ENCODE measurements at regions not wholly inside any gene's neighbourhood (a gene's known extent, or its start where the extent isn't known, plus 50 kb on each side); places are given as distances from the start of the nearest gene placed in this dataset.

GRCh38 chr20:7237251-7237650 lies 469.8 kb downstream of the BMP2 start:
- no peaks in the 10 kb centered on the region for H3K36me3 ChIP-seq (ENCODE audit: control insufficient read depth in 2 of 2, insufficient read depth in 1 of 2, low read length in 2 of 2)
- H3K9me3 ChIP-seq (ENCODE audit: control insufficient read depth, insufficient read depth, low read depth, low read length) = no peaks in the 10 kb centered on the region
- no peak overlapping the region for H3K4me3 ChIP-seq (ENCODE audit: low read depth, low read length)
- ChIA-PET CTCF (interaction anchor here (1.0 kb wide), 1 partner anchor 29 kb away, joined by 3 read pairs; no protein-coding TSS in a partner anchor), POLR2A (no interaction called here)
- no peak overlapping the region for H3K27ac ChIP-seq (ENCODE audit: extremely low read depth, low read depth, low read length)
- TF ChIP-seq, protein P1, sequence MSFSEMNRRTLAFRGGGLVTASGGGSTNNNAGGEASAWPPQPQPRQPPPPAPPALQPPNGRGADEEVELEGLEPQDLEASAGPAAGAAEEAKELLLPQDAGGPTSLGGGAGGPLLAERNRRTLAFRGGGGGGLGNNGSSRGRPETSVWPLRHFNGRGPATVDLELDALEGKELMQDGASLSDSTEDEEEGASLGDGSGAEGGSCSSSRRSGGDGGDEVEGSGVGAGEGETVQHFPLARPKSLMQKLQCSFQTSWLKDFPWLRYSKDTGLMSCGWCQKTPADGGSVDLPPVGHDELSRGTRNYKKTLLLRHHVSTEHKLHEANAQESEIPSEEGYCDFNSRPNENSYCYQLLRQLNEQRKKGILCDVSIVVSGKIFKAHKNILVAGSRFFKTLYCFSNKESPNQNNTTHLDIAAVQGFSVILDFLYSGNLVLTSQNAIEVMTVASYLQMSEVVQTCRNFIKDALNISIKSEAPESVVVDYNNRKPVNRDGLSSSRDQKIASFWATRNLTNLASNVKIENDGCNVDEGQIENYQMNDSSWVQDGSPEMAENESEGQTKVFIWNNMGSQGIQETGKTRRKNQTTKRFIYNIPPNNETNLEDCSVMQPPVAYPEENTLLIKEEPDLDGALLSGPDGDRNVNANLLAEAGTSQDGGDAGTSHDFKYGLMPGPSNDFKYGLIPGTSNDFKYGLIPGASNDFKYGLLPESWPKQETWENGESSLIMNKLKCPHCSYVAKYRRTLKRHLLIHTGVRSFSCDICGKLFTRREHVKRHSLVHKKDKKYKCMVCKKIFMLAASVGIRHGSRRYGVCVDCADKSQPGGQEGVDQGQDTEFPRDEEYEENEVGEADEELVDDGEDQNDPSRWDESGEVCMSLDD (tag by site-specific recombination; IDR thresholded peaks at IDR 0.05) = no peak
- TF ChIP-seq ZBTB7A (tag by site-specific recombination; IDR thresholded peaks at IDR 0.05; ENCODE audit: low read depth) (no peak), ZNF223 (tag by site-specific recombination; IDR thresholded peaks at IDR 0.05) (no peak), ZNF121 (tag by site-specific recombination; IDR thresholded peaks at IDR 0.05) (no peak), ZNF521 (tag by site-specific recombination; IDR thresholded peaks at IDR 0.05) (no peak), ZNF776 (tag by site-specific recombination; IDR thresholded peaks at IDR 0.05; ENCODE audit: borderline replicate concordance) (no peak), ZNF248 (tag by site-specific recombination; IDR thresholded peaks at IDR 0.05) (no peak), YY1 (tag by site-specific recombination; IDR thresholded peaks at IDR 0.05) (no peak), ZNF513 (tag by site-specific recombination; IDR thresholded peaks at IDR 0.05) (no peak), ZNF707 (tag by site-specific recombination; IDR thresholded peaks at IDR 0.05) (no peak), ZBTB11 (tag by site-specific recombination; conservative IDR thresholded peaks at IDR 0.05; ENCODE audit: low read depth) (no peak), ZSCAN30 (tag by site-specific recombination; IDR thresholded peaks at IDR 0.05) (no peak), ZNF133 (tag by site-specific recombination; IDR thresholded peaks at IDR 0.05) (no peak), ZNF623 (tag by site-specific recombination; IDR thresholded peaks at IDR 0.05) (no peak)
- TF ChIP-seq, protein P2, sequence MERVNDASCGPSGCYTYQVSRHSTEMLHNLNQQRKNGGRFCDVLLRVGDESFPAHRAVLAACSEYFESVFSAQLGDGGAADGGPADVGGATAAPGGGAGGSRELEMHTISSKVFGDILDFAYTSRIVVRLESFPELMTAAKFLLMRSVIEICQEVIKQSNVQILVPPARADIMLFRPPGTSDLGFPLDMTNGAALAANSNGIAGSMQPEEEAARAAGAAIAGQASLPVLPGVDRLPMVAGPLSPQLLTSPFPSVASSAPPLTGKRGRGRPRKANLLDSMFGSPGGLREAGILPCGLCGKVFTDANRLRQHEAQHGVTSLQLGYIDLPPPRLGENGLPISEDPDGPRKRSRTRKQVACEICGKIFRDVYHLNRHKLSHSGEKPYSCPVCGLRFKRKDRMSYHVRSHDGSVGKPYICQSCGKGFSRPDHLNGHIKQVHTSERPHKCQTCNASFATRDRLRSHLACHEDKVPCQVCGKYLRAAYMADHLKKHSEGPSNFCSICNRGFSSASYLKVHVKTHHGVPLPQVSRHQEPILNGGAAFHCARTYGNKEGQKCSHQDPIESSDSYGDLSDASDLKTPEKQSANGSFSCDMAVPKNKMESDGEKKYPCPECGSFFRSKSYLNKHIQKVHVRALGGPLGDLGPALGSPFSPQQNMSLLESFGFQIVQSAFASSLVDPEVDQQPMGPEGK (tag by site-specific recombination; IDR thresholded peaks at IDR 0.05) = no peak
- TF ChIP-seq, protein P3, sequence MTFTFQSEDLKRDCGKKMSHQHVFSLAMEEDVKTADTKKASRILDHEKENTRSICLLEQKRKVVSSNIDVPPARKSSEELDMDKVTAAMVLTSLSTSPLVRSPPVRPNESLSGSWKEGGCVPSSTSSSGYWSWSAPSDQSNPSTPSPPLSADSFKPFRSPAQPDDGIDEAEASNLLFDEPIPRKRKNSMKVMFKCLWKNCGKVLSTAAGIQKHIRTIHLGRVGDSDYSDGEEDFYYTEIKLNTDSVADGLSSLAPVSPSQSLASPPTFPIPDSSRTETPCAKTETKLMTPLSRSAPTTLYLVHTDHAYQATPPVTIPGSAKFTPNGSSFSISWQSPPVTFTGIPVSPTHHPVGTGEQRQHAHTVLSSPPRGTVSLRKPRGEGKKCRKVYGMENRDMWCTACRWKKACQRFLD (tag by site-specific recombination; IDR thresholded peaks at IDR 0.05) = no peak
- TF ChIP-seq, protein P4, sequence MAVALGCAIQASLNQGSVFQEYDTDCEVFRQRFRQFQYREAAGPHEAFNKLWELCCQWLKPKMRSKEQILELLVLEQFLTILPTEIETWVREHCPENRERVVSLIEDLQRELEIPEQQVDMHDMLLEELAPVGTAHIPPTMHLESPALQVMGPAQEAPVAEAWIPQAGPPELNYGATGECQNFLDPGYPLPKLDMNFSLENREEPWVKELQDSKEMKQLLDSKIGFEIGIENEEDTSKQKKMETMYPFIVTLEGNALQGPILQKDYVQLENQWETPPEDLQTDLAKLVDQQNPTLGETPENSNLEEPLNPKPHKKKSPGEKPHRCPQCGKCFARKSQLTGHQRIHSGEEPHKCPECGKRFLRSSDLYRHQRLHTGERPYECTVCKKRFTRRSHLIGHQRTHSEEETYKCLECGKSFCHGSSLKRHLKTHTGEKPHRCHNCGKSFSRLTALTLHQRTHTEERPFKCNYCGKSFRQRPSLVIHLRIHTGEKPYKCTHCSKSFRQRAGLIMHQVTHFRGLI (tag by site-specific recombination; IDR thresholded peaks at IDR 0.05) = no peak
- H3K4me1 ChIP-seq (ENCODE audit: control insufficient read depth, insufficient read depth, low read length) = no peaks in the 10 kb centered on the region
